H1 (cell line): ENCODE measurements at regions not wholly inside any gene's neighbourhood (a gene's known extent, or its start where the extent isn't known, plus 50 kb on each side); places are given as distances from the start of the nearest gene placed in this dataset.
"Not testable (repeated sequence)": the region's sequence is repeated elsewhere in the genome, so short reads cannot be mapped to it uniquely, and the experiment has no call there.

Experiments used
- CTCF ChIA-PET: fragments of 300-600 bp; sonication (Branson Sonifier 250); formaldehyde crosslinking; loops from one replicate; lab custom pipeline; 2021; ENCODE audit not compliant: partially characterized antibody; lab: Charles Lee
- POLR2A ChIA-PET: fragments of 300-600 bp; sonication (Branson Sonifier 250); formaldehyde crosslinking; loops from one replicate; lab custom pipeline; 2021; ENCODE audit warnings: inconsistent platforms; ENCODE audit not compliant: partially characterized antibody; lab: Charles Lee
- DNase-seq, 2 experiments: peaks; one replicate each; pipeline versions ENCODE4 v3.0.0 to v3.0.0-alpha.2; 2010 to 2022; ENCODE audit warnings: low spot score in 2 of 2, low read depth in 1 of 2, mixed read lengths in 1 of 2
- FAIRE-seq: peaks from 2 replicates; lab custom pipeline; 2011; peaks lifted over from hg19 to GRCh38; lab: Jason Lieb, UNC
- H2AFZ ChIP-seq: 2 replicates; pipeline ENCODE4 v1.8.1; 2012; ENCODE audit warnings: low read length, inconsistent platforms
- H2AK5ac ChIP-seq: 2 replicates; pipeline ENCODE4 v1.6.1; 2013; ENCODE audit warnings: low read depth, low read length
- H2BK120ac ChIP-seq: replicated peaks from 2 replicates; pipeline ENCODE3; 2013; ENCODE audit warnings: low read depth, low read length, inconsistent platforms
- H2BK12ac ChIP-seq: 2 replicates; pipeline ENCODE4 v1.6.1; 2013; ENCODE audit warnings: low read depth, low read length
- H2BK15ac ChIP-seq: 2 replicates; pipeline ENCODE4 v1.6.1; 2013; ENCODE audit warnings: low read length
- H2BK20ac ChIP-seq: 2 replicates; pipeline ENCODE4 v1.6.1; 2013; ENCODE audit warnings: low read length
- H2BK5ac ChIP-seq: 2 replicates; pipeline ENCODE4 v1.6.1; 2013; ENCODE audit warnings: low read depth, low read length
- H3K14ac ChIP-seq: 2 replicates; pipeline ENCODE4 v1.6.1; 2013; ENCODE audit warnings: inconsistent platforms; ENCODE audit not compliant: insufficient read length
- H3K18ac ChIP-seq: 2 replicates; pipeline ENCODE4 v1.6.1; 2013; ENCODE audit warnings: low read length; ENCODE audit errors: extremely low read depth
- H3K23ac ChIP-seq: 2 replicates; pipeline ENCODE4 v1.6.1; 2013; ENCODE audit warnings: inconsistent platforms; ENCODE audit not compliant: insufficient read length
- H3K23me2 ChIP-seq: 2 replicates; pipeline ENCODE4 v1.6.1; 2013; ENCODE audit warnings: low read depth, low read length
- H3K27ac ChIP-seq: 2 replicates; pipeline ENCODE4 v1.6.1; 2011; ENCODE audit warnings: low read depth, low read length, inconsistent platforms
- H3K27me3 ChIP-seq, 4 experiments: replicated peaks in 1 of 4; 1 replicate in 1 of 4; 2 replicates in 3 of 4; pipeline versions ENCODE4 v1.6.1 to v1.8.1; 2011 to 2013; ENCODE audit warnings: low read length in 3 of 4, mild to moderate bottlenecking in 3 of 4, inconsistent platforms in 2 of 4, mixed read lengths in 2 of 4, moderate library complexity in 1 of 4; ENCODE audit not compliant: control insufficient read depth in 3 of 4, insufficient read depth in 3 of 4; ENCODE audit errors: extremely low read depth in 1 of 4
- H3K36me3 ChIP-seq, 4 experiments: 2 replicates each; pipeline versions ENCODE4 v1.6.1 to v1.8.1; 2011 to 2013; ENCODE audit warnings: mild to moderate bottlenecking in 4 of 4, low read length in 3 of 4, moderate library complexity in 2 of 4, control low read depth in 1 of 4, inconsistent platforms in 1 of 4; ENCODE audit not compliant: insufficient read depth in 4 of 4, control insufficient read depth in 2 of 4
- H3K4ac ChIP-seq: replicated peaks from 2 replicates; pipeline ENCODE3; 2013; ENCODE audit warnings: low read length, low read depth, mixed read lengths, inconsistent platforms; ENCODE audit not compliant: insufficient read length
- H3K4me1 ChIP-seq, 4 experiments: replicated peaks in 1 of 4; 1 replicate in 1 of 4; 2 replicates in 3 of 4; pipeline versions ENCODE4 v1.6.1 to v1.8.1; 2011 to 2013; ENCODE audit warnings: low read length in 3 of 4, inconsistent platforms in 2 of 4, mixed read lengths in 1 of 4; ENCODE audit not compliant: insufficient read depth in 4 of 4, control insufficient read depth in 3 of 4
- H3K4me2 ChIP-seq, 2 experiments: 2 replicates each; pipeline versions ENCODE4 v1.6.1 to v1.8.1; 2011 to 2013; ENCODE audit warnings: low read depth in 2 of 2, low read length in 2 of 2, control low read depth in 1 of 2, inconsistent platforms in 1 of 2, mild to moderate bottlenecking in 1 of 2; ENCODE audit not compliant: insufficient read depth in 1 of 2
- H3K4me3 ChIP-seq, 4 experiments: fragments of 200-600, 300-600 bp in 1 of 4; sonication (generic), shearing (Covaris generic), sonication (Bioruptor Twin) in 1 of 4; 2 replicates each; pipeline versions ENCODE4 v1.5.1 to v1.8.1; 2011 to 2016; ENCODE audit warnings: low read length in 4 of 4, low read depth in 3 of 4, control low read depth in 2 of 4, inconsistent platforms in 2 of 4, mild to moderate bottlenecking in 2 of 4, mixed read lengths in 1 of 4, moderate library complexity in 1 of 4; ENCODE audit not compliant: insufficient read depth in 2 of 4; ENCODE audit errors: extremely low read depth in 1 of 4
- H3K56ac ChIP-seq: replicated peaks from 2 replicates; pipeline ENCODE3; 2013; ENCODE audit warnings: low read depth, mild to moderate bottlenecking, mixed read lengths, low read length, inconsistent platforms; ENCODE audit not compliant: insufficient read length
- H3K79me1 ChIP-seq: 2 replicates; pipeline ENCODE4 v1.6.1; 2013; ENCODE audit warnings: low read depth, low read length, control low read depth
- H3K79me2 ChIP-seq, 2 experiments: 2 replicates each; pipeline versions ENCODE4 v1.6.1 to v1.8.1; 2012 to 2013; ENCODE audit warnings: low read length in 2 of 2, mild to moderate bottlenecking in 2 of 2, inconsistent platforms in 1 of 2; ENCODE audit not compliant: insufficient read depth in 2 of 2, control insufficient read depth in 1 of 2
- H3K9ac ChIP-seq, 4 experiments: replicated peaks in 1 of 4; 1 replicate in 1 of 4; 2 replicates in 3 of 4; pipeline versions ENCODE4 v1.6.1 to v1.8.1; 2011 to 2013; ENCODE audit warnings: low read depth in 3 of 4, low read length in 3 of 4, control low read depth in 2 of 4, mild to moderate bottlenecking in 2 of 4, moderate library complexity in 2 of 4, inconsistent platforms in 1 of 4; ENCODE audit errors: extremely low read depth in 1 of 4
- H3K9me3 ChIP-seq, 2 experiments: 2 replicates each; pipeline versions ENCODE4 v1.6.1 to v1.8.1; 2012 to 2013; ENCODE audit warnings: mild to moderate bottlenecking in 2 of 2, moderate library complexity in 2 of 2, control low read depth in 1 of 2, inconsistent platforms in 1 of 2, low read depth in 1 of 2, low read length in 1 of 2, mixed read lengths in 1 of 2; ENCODE audit not compliant: insufficient read depth in 2 of 2
- H4K20me1 ChIP-seq, 2 experiments: replicated peaks in 1 of 2; 2 replicates each; pipeline versions ENCODE3 to v1.8.1; 2011 to 2013; ENCODE audit warnings: inconsistent platforms in 2 of 2, low read length in 2 of 2, mild to moderate bottlenecking in 1 of 2; ENCODE audit not compliant: insufficient read depth in 2 of 2, control insufficient read depth in 1 of 2
- H4K5ac ChIP-seq: 2 replicates; pipeline ENCODE4 v1.6.1; 2013; ENCODE audit warnings: low read length, low read depth, mixed read lengths, inconsistent platforms; ENCODE audit not compliant: insufficient read length
- H4K8ac ChIP-seq: 2 replicates; pipeline ENCODE4 v1.8.0; 2013; ENCODE audit warnings: mild to moderate bottlenecking, moderate library complexity, low read length, inconsistent platforms; ENCODE audit not compliant: insufficient read depth; ENCODE audit errors: extremely low read depth
- H4K91ac ChIP-seq: replicated peaks from 2 replicates; pipeline ENCODE3; 2013; ENCODE audit warnings: low read length, mixed read lengths, inconsistent platforms; ENCODE audit not compliant: insufficient read length
- WGBS, 2 experiments: shearing (Covaris generic) in 1 of 2; methylation state at CpG; one replicate each; pipeline versions ENCODE4 v1.1.6 to v1.1.7; 2013 to 2015; ENCODE audit warnings: low lambda C conversion rate in 2 of 2, mixed read lengths in 2 of 2, inconsistent platforms in 1 of 2, low coverage in 1 of 2, missing lambda C conversion rate in 1 of 2; ENCODE audit not compliant: insufficient replicate concordance in 2 of 2, insufficient coverage in 1 of 2, insufficient read length in 1 of 2; ENCODE audit errors: extremely low coverage in 1 of 2, missing lambda C conversion rate in 1 of 2; 5-methylcytosine and 5-hydroxymethylcytosine counted together

- POLR2A ChIA-PET = not testable (repeated sequence)
Measured at GRCh38 chr13:90853666-90854065, 493.8 kb upstream of the MIR17HG start.

More at GRCh38 chr13:90853666-90854065, 493.8 kb upstream of the MIR17HG start:
- H2BK12ac ChIP-seq, H3K36me3 ChIP-seq, H3K4me1 ChIP-seq, H4K5ac ChIP-seq, H4K91ac ChIP-seq, H4K8ac ChIP-seq, FAIRE-seq, DNase-seq, H4K20me1 ChIP-seq, H2BK15ac ChIP-seq, H2AFZ ChIP-seq, H3K79me2 ChIP-seq, H3K23ac ChIP-seq, H3K14ac ChIP-seq, H2AK5ac ChIP-seq, H3K27me3 ChIP-seq, H3K9ac ChIP-seq, H2BK5ac ChIP-seq, H3K23me2 ChIP-seq, H3K18ac ChIP-seq, H2BK120ac ChIP-seq, H3K56ac ChIP-seq, H3K79me1 ChIP-seq, H2BK20ac ChIP-seq, H3K9me3 ChIP-seq, H3K4ac ChIP-seq, H3K27ac ChIP-seq, CTCF ChIA-PET: not testable (repeated sequence)
- 79% methylated on average over 10 of the region's 10 CpGs; no CpG with 5 or more reads in 1 of the 2 experiments for WGBS, 2 experiments
- H3K4me3 ChIP-seq = peak overlapping the region in 1 of 4 experiments; percentile 31; a peak in 2 of 8 replicates
- peak overlapping the region in 1 of 2 experiments; percentile 50; a peak in 2 of 4 replicates for H3K4me2 ChIP-seq
